ENCODE measurements at regions not wholly inside any gene's neighbourhood (a gene's known extent, or its start where the extent isn't known, plus 50 kb on each side); places are given as distances from the start of the nearest gene placed in this dataset.

GRCh38 chr5:34498572-34498971 is 157.6 kb upstream of the RAI14 start:
- ATAC-seq, result peak in 2 of 4 donors; percentile 16 to 20
- no peaks in the 10 kb centered on the region for H3K27me3 ChIP-seq
- H3K9me3 ChIP-seq, result no peaks in the 10 kb centered on the region
- no peak for FAIRE-seq
- intact Hi-C loops (cut with DNase I), result no loop called here
- no peak for DNase-seq
- WGBS, 2 donors, result 53 to 59% methylated on average over 4 of the region's 4 CpGs
- H3K4me3 ChIP-seq, result no peak overlapping the region
- H3K4me1 ChIP-seq, result peaks cover 0 to 6% (median 0%) of the 10 kb centered on the region in 3 donors
- TF ChIP-seq, protein P1, sequence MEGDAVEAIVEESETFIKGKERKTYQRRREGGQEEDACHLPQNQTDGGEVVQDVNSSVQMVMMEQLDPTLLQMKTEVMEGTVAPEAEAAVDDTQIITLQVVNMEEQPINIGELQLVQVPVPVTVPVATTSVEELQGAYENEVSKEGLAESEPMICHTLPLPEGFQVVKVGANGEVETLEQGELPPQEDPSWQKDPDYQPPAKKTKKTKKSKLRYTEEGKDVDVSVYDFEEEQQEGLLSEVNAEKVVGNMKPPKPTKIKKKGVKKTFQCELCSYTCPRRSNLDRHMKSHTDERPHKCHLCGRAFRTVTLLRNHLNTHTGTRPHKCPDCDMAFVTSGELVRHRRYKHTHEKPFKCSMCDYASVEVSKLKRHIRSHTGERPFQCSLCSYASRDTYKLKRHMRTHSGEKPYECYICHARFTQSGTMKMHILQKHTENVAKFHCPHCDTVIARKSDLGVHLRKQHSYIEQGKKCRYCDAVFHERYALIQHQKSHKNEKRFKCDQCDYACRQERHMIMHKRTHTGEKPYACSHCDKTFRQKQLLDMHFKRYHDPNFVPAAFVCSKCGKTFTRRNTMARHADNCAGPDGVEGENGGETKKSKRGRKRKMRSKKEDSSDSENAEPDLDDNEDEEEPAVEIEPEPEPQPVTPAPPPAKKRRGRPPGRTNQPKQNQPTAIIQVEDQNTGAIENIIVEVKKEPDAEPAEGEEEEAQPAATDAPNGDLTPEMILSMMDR (IDR thresholded peaks at IDR 0.05), result no peak
- no peaks in the 10 kb centered on the region for H3K36me3 ChIP-seq
- peak overlapping the region in 2 of 4 donors; percentile 22 to 48 for H3K27ac ChIP-seq

DNA sequence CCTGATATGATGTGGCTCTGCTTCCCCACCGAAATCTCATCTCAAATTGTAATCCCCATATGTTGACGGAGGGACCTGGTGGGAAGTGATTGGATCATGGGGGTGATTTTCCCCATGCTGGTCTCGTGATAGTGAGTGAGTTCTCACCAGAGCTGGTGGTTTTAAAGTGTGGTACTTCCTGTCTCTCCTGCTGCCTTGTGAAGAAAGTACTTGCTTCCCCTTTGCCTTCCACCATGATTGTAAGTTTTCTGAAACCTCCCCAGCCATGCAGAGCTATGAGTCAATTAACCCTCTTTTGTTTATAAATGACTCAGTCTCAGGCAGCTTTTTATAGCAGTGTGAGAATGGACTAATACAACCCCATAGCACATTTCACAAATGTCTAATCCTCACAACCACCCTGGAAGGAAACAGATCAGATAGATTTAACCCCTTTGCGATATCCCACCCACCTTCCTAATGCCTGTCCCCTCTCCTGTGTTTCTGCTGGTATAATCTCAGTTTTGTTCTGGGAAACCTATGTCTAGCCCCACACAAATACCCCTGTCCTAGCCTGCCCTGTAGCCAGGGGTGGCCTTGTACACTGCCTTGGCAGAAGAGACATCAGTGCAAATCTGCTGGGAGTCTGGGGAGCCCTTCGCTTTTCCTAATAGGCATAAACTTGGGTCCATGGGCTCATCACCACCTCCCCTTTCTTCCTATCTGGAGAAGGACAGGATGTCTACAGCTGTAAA is 157.0 kb upstream of the RAI14 start:
- H3K4me3 ChIP-seq, result no peak overlapping the region
- TF ChIP-seq, protein P1 (IDR thresholded peaks at IDR 0.05), result no peak
- H3K9me3 ChIP-seq, result no peaks in the 10 kb centered on the region
- peaks cover 0 to 9% (median 0%) of the 10 kb centered on the region in 3 donors for H3K4me1 ChIP-seq
- peak in 3 of 4 donors; percentile 36 to 73 (median 44) for ATAC-seq
- FAIRE-seq, result no peak
- intact Hi-C loops (cut with DNase I), result no loop called here
- no peak for DNase-seq
- no peaks in the 10 kb centered on the region for H3K36me3 ChIP-seq
- H3K27ac ChIP-seq, result peak overlapping the region in 2 of 4 donors; percentile 22 to 48
- WGBS, 2 donors, result 87 to 89% methylated on average over 5 of the region's 5 CpGs
- H3K27me3 ChIP-seq, result no peaks in the 10 kb centered on the region

GRCh38 chr5:34500236-34500847 is 155.8 kb upstream of the RAI14 start:
- Histone ChIP-seq H3K9me3 (no peaks in the 10 kb centered on the region), H3K4me1 (peaks cover 0 to 9% (median 0%) of the 10 kb centered on the region in 3 donors), H3K4me3 (no peak overlapping the region), H3K36me3 (no peaks in the 10 kb centered on the region), H3K27me3 (no peaks in the 10 kb centered on the region), H3K27ac (no peak overlapping the region)
- FAIRE-seq, result no peak
- intact Hi-C loops (cut with DNase I), result no loop called here
- WGBS, 2 donors, result 79 to 85% methylated on average over 9 of the region's 9 CpGs
- ATAC-seq, result no peak
- TF ChIP-seq, protein P1 (IDR thresholded peaks at IDR 0.05), result no peak
- no peak for DNase-seq

DNA sequence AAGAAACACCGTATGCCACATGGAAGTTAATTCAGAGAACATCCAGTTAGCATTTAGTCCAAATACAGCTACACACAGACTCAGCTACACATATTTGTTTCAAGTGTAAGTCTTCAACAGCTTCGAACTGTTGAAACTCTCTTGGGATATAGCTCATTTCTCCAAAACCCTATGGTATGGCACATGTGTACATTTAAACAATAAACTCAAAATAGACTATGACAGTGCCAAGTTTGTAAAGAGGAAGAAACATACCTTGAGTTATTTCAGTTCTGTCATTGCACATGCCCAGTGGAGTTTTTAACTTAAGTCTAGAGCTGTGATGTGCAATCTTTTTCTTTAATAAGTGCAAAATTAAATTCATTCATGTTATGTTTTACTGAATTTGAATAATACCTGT is 155.1 kb upstream of the RAI14 start:
- H3K27me3 ChIP-seq, result no peaks in the 10 kb centered on the region
- H3K9me3 ChIP-seq, result no peaks in the 10 kb centered on the region
- 84 to 85% methylated on average over 2 of the region's 2 CpGs for WGBS, 2 donors
- no peak for DNase-seq
- H3K4me1 ChIP-seq, result peaks cover 0 to 9% (median 0%) of the 10 kb centered on the region in 3 donors
- intact Hi-C loops (cut with DNase I), result no loop called here
- ATAC-seq, result no peak
- FAIRE-seq, result no peak
- TF ChIP-seq, protein P1 (IDR thresholded peaks at IDR 0.05), result no peak
- no peak overlapping the region for H3K4me3 ChIP-seq
- H3K36me3 ChIP-seq, result no peaks in the 10 kb centered on the region
- H3K27ac ChIP-seq, result no peak overlapping the region

- no peak overlapping the region for H3K4me3 ChIP-seq
- intact Hi-C loops (cut with DNase I), result no loop called here
- H3K27ac ChIP-seq, result no peak overlapping the region
- DNase-seq (no peak), ATAC-seq (no peak), FAIRE-seq (no peak)
- TF ChIP-seq, protein P1 (IDR thresholded peaks at IDR 0.05), result no peak
- WGBS, 2 donors, result 93 to 98% methylated on average over 3 of the region's 3 CpGs
- peaks cover 0 to 9% (median 0%) of the 10 kb centered on the region in 3 donors for H3K4me1 ChIP-seq
- no peaks in the 10 kb centered on the region for H3K9me3 ChIP-seq
- H3K27me3 ChIP-seq, result no peaks in the 10 kb centered on the region
- H3K36me3 ChIP-seq, result no peaks in the 10 kb centered on the region
Observed at GRCh38 chr5:34501840-34502239, 154.3 kb upstream of the RAI14 start.
